SK-N-SH (cell line): ENCODE measurements at regions not wholly inside any gene's neighbourhood (a gene's known extent, or its start where the extent isn't known, plus 50 kb on each side); places are given as distances from the start of the nearest gene placed in this dataset.

Source experiments
- CTCF ChIP-seq: fragments of 200-600 bp; sonication (generic); IDR thresholded peaks from 2 replicates; pipeline ENCODE4 v1.6.1; 2017; ENCODE audit warnings: antibody characterized with exemption, mild to moderate bottlenecking, moderate library complexity
- ELF1 ChIP-seq: IDR thresholded peaks from 2 replicates; pipeline ENCODE4 v1.4.0; 2012
- EZH2phosphoT487 ChIP-seq: fragments of 200-600 bp; sonication (generic); IDR thresholded peaks from 2 replicates; pipeline ENCODE4 v1.6.1; 2017; ENCODE audit warnings: low read depth, mixed run types, mild to moderate bottlenecking, antibody characterized with exemption, moderate library complexity, borderline replicate concordance
- FOSL2 ChIP-seq: IDR thresholded peaks from 2 replicates; pipeline ENCODE4 v1.4.0; 2012; ENCODE audit warnings: low read depth, mild to moderate bottlenecking, moderate library complexity, borderline replicate concordance
- FOXJ3 ChIP-seq: sonication (generic); formaldehyde crosslinking; IDR thresholded peaks from 2 replicates; pipeline ENCODE4 v1.5.1; 2020; ENCODE audit warnings: mild to moderate bottlenecking, missing genetic modification reagents
- GABPA ChIP-seq: IDR thresholded peaks from 2 replicates; pipeline ENCODE4 v1.4.0; 2012; ENCODE audit warnings: low read depth, mild to moderate bottlenecking
- IRF3 ChIP-seq: fragments of 150-350 bp; IDR thresholded peaks from 2 replicates; pipeline ENCODE4 v1.6.1; 2016; ENCODE audit warnings: mild to moderate bottlenecking, low read depth, low read length
- MEF2A ChIP-seq: IDR thresholded peaks from 2 replicates; pipeline ENCODE4 v1.4.0; 2012; ENCODE audit warnings: low read depth, borderline replicate concordance
- NFIC ChIP-seq: IDR thresholded peaks from 2 replicates; pipeline ENCODE4 v1.4.0; 2012; ENCODE audit warnings: borderline replicate concordance
- NRF1 ChIP-seq: IDR thresholded peaks from 2 replicates; pipeline ENCODE4 v1.6.1; 2012; ENCODE audit warnings: low read depth, mild to moderate bottlenecking, low read length
- RXRA ChIP-seq: IDR thresholded peaks from 2 replicates; pipeline ENCODE4 v1.4.0; 2012; ENCODE audit warnings: low read depth, mild to moderate bottlenecking, borderline replicate concordance
- SMC3 ChIP-seq: IDR thresholded peaks from 2 replicates; pipeline ENCODE4 v1.6.1; 2012; ENCODE audit warnings: low read depth, low read length, improper control_type of control experiment
- TAF1 ChIP-seq: IDR thresholded peaks from 2 replicates; pipeline ENCODE4 v1.6.1; 2012; ENCODE audit warnings: low read depth, mild to moderate bottlenecking, low read length, moderate library complexity, borderline replicate concordance
- TF ChIP-seq, protein P1 (sequence below): IDR thresholded peaks from 2 replicates; pipeline ENCODE4 v1.4.0; 2012; ENCODE audit warnings: low read depth, borderline replicate concordance
- TF ChIP-seq, protein P2 (sequence below): IDR thresholded peaks from 2 replicates; pipeline ENCODE4 v1.4.0; 2012; ENCODE audit warnings: low read depth
- TF ChIP-seq, protein P3 (sequence below): IDR thresholded peaks from 2 replicates; pipeline ENCODE4 v1.6.1; 2012; ENCODE audit warnings: mild to moderate bottlenecking, low read depth, low read length, moderate library complexity

GRCh38 chr3:46078712-46079400, 51.6 kb upstream of the XCR1 start (continued):
- no peak for TF ChIP-seq NRF1
- TF ChIP-seq, protein P1, sequence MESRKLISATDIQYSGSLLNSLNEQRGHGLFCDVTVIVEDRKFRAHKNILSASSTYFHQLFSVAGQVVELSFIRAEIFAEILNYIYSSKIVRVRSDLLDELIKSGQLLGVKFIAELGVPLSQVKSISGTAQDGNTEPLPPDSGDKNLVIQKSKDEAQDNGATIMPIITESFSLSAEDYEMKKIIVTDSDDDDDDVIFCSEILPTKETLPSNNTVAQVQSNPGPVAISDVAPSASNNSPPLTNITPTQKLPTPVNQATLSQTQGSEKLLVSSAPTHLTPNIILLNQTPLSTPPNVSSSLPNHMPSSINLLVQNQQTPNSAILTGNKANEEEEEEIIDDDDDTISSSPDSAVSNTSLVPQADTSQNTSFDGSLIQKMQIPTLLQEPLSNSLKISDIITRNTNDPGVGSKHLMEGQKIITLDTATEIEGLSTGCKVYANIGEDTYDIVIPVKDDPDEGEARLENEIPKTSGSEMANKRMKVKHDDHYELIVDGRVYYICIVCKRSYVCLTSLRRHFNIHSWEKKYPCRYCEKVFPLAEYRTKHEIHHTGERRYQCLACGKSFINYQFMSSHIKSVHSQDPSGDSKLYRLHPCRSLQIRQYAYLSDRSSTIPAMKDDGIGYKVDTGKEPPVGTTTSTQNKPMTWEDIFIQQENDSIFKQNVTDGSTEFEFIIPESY, result no peak
- no peak for TF ChIP-seq NFIC
- TF ChIP-seq MEF2A, result no peak
- TF ChIP-seq, protein P2, sequence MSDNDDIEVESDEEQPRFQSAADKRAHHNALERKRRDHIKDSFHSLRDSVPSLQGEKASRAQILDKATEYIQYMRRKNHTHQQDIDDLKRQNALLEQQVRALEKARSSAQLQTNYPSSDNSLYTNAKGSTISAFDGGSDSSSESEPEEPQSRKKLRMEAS, result no peak
- TF ChIP-seq SMC3, result peak; percentile 97
- no peak for TF ChIP-seq ELF1
- no peak for TF ChIP-seq FOSL2
- no peak for TF ChIP-seq FOXJ3
- TF ChIP-seq CTCF, result peak; percentile 100
- TF ChIP-seq GABPA, result no peak
- TF ChIP-seq EZH2phosphoT487, result no peak
- no peak for TF ChIP-seq RXRA
- TF ChIP-seq, protein P3, sequence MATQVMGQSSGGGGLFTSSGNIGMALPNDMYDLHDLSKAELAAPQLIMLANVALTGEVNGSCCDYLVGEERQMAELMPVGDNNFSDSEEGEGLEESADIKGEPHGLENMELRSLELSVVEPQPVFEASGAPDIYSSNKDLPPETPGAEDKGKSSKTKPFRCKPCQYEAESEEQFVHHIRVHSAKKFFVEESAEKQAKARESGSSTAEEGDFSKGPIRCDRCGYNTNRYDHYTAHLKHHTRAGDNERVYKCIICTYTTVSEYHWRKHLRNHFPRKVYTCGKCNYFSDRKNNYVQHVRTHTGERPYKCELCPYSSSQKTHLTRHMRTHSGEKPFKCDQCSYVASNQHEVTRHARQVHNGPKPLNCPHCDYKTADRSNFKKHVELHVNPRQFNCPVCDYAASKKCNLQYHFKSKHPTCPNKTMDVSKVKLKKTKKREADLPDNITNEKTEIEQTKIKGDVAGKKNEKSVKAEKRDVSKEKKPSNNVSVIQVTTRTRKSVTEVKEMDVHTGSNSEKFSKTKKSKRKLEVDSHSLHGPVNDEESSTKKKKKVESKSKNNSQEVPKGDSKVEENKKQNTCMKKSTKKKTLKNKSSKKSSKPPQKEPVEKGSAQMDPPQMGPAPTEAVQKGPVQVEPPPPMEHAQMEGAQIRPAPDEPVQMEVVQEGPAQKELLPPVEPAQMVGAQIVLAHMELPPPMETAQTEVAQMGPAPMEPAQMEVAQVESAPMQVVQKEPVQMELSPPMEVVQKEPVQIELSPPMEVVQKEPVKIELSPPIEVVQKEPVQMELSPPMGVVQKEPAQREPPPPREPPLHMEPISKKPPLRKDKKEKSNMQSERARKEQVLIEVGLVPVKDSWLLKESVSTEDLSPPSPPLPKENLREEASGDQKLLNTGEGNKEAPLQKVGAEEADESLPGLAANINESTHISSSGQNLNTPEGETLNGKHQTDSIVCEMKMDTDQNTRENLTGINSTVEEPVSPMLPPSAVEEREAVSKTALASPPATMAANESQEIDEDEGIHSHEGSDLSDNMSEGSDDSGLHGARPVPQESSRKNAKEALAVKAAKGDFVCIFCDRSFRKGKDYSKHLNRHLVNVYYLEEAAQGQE, result no peak
- no peak for TF ChIP-seq IRF3
- TF ChIP-seq TAF1, result no peak
- TF ChIP-seq, all 33 proteins: peak for 5
